C4-2B (cell line): ENCODE measurements at regions not wholly inside any gene's neighbourhood (a gene's known extent, or its start where the extent isn't known, plus 50 kb on each side); places are given as distances from the start of the nearest gene placed in this dataset.

Experiments used
- H3K27ac ChIP-seq: fragments of 450-650 bp; 2 replicates; pipeline ENCODE4 v1.5.1; 2017
- ZFX ChIP-seq: fragments of 450-650 bp; IDR thresholded peaks from 2 replicates; pipeline ENCODE4 v1.6.1; 2017
- TF ChIP-seq, protein P1 (sequence below): fragments of 450-650 bp; conservative IDR thresholded peaks from 2 replicates; pipeline ENCODE4 v1.5.1; 2017; ENCODE audit warnings: mild to moderate bottlenecking

DNA sequence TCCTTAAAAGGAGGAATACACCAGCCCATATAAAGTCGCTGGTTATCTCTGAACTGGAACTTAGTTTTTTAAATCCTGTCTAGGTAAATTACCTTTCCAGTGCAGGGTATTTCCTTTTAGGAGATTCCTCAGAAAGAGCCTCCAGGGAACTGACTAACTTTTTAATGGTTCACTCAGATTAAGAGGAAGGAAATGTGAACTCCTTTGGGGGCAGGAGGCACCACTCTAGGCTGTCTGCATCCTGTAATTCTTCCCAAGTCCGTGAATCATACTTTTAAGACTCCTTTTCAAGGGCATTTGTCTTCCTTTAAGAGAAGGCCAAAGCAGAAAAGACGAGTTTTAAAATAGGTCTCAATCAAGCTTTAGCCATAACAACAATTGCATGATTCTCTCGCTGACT lies 871.2 kb upstream of the NR2F2 start:
- H3K27ac ChIP-seq, result no peak overlapping the region
- TF ChIP-seq, protein P1, sequence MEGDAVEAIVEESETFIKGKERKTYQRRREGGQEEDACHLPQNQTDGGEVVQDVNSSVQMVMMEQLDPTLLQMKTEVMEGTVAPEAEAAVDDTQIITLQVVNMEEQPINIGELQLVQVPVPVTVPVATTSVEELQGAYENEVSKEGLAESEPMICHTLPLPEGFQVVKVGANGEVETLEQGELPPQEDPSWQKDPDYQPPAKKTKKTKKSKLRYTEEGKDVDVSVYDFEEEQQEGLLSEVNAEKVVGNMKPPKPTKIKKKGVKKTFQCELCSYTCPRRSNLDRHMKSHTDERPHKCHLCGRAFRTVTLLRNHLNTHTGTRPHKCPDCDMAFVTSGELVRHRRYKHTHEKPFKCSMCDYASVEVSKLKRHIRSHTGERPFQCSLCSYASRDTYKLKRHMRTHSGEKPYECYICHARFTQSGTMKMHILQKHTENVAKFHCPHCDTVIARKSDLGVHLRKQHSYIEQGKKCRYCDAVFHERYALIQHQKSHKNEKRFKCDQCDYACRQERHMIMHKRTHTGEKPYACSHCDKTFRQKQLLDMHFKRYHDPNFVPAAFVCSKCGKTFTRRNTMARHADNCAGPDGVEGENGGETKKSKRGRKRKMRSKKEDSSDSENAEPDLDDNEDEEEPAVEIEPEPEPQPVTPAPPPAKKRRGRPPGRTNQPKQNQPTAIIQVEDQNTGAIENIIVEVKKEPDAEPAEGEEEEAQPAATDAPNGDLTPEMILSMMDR, result no peak
- no peak for TF ChIP-seq ZFX

DNA sequence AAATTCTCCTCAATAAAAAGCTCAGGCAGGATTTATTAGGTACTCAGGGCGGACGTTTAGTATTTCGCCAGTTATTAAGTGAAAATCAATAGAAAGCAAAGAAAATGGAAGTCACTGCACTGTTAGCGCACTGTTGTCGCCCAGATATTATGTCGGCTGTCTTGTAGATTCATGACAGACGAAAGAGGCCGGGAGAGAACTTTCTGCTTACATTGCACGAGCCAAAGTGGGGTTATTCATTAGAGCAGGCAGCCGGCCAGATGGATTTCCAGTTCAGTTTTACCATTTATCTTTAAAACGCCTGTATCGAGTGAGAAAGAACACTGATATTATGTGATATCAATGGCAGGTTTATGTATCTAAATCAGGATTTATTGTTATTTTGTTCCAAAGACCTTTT lies 866.0 kb upstream of the NR2F2 start:
- TF ChIP-seq, protein P1, result no peak
- TF ChIP-seq ZFX, result no peak
- H3K27ac ChIP-seq, result no peak overlapping the region

DNA sequence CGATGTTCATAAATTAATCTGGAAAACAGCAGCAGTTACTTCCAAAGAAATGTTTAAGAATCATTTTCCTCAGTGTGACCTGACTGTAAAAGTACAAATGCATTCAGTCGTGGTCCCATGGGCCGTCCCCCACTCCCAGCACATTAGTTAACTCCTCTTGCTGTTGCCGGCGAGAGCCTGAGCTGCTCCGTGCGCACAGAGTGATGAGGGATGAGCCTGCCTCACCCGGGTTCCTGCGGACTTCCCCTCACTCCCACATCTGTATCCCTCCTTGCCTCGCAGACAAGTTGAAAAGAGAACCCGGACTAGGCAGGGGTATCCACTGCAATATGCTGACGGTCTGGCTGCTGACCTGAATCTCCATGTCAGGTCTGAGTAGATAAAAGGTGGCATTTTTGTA lies 861.7 kb upstream of the NR2F2 start:
- TF ChIP-seq ZFX, result no peak
- TF ChIP-seq, protein P1, result no peak
- no peak overlapping the region for H3K27ac ChIP-seq

DNA sequence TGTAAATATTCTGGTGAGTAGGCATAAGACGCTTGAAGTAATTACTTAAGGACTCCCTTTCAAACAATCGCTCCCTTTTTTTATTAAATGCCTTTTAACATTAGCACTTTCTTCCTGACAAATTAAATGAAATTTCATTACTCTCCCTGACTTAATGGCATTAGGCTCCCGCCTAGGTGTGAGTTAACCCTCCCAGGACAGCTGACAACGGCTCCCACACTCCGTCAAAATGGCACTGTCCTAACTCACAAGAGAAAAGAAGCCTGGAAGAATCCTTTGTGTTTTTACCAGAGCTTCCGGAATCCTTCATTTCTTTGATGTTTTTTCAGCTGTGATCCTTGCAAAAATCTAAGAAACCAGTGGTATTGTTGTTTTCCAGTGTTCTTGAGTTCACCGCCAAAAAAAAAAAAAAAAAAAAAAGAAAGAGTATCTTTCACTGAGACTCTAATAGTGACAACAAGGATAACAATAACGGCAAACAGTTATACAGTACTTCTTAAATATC lies 861.0 kb upstream of the NR2F2 start:
- no peak overlapping the region for H3K27ac ChIP-seq
- TF ChIP-seq ZFX, result no peak
- TF ChIP-seq, protein P1, result no peak

DNA sequence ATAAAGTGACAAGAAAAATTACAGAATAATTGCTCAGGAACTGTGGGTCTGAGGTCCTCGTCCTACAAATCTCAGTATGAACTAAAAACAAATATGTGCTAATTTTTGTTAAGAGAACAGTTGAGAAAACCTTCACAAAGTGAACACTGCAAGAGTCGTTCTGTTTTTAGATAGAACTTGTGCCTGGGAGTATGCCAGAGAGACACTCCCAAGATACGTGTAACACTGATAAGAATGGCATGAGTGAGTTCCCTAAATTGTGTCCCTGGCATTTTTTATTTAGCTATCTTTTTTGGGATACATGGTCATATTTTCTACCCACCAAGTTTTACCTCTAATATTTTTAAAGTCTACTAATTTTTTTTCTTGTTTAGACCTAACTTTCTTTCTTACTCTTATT lies 860.0 kb upstream of the NR2F2 start:
- no peak for TF ChIP-seq ZFX
- TF ChIP-seq, protein P1, result no peak
- no peak overlapping the region for H3K27ac ChIP-seq

DNA sequence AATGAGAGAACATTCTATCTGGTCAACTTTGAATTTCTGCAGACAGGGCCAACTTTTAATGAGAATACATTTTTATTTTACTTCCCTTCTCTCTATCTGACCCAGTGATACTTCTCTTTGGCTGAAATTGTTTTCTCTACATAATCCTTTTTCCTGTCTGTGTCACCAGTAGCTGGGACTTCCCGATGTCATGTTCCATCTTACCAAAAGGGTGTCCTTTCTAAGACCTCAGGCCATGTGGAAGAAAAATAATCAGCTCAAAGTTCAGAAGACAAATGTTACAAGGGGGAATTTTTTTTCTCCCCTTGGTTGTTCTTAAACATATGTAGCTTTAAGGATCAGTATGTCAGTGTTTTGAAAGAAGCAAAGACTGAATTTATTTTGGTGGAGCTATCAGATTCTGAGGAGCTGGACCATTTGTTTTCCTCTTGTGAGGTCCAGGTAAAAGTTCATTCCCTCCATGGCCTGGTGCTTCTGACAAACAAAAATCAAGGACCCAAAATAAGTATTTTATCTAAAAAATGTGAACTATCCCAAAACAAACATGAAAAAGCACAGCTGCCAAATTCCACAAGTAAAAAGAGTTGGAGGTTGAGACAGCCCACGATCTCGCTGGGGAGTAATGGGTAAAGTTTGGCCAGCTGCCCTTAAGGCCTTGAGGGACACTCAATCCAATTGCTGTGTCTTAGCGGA lies 859.4 kb upstream of the NR2F2 start:
- no peak overlapping the region for H3K27ac ChIP-seq
- TF ChIP-seq ZFX, result no peak
- TF ChIP-seq, protein P1, result no peak

DNA sequence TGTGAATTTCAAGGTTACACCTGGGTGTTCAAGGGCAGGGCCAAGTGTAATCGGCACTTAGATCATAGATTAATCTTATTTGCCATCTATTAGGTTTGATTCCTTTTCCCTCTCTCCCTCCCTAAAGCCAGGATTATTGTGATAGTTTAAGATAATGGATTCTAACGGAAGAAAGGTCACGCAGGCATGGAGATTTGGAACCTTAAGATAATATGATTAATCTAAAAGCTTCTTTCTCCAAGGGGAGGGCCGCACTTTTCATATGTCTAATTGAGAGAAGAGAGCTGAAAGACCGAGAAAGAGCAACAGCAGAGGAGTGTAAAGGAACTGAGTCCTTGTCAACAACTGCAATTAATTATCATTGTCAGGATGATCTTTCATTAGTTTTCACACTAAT lies 858.8 kb upstream of the NR2F2 start:
- H3K27ac ChIP-seq, result no peak overlapping the region
- TF ChIP-seq, protein P1, result no peak
- no peak for TF ChIP-seq ZFX
